Left renal cortex interstitium (tissue), 4 donors: ENCODE measurements at regions not wholly inside any gene's neighbourhood (a gene's known extent, or its start where the extent isn't known, plus 50 kb on each side); places are given as distances from the start of the nearest gene placed in this dataset.
"Not testable (repeated sequence)": the region's sequence is repeated elsewhere in the genome, so short reads cannot be mapped to it uniquely, and the experiment has no call there.

Source experiments
- DNase-seq, 4 donors: peaks; one replicate each; pipeline ENCODE4 v3.0.0-alpha.2; 2013; ENCODE audit warnings: low read depth in 4 of 4, low spot score in 2 of 4, missing footprints in 1 of 4

- peak in 1 of 4 donors; percentile 17 for DNase-seq
Measured at GRCh38 chr10:94123258-94123995, 129.7 kb downstream of the PLCE1 start.

DNA sequence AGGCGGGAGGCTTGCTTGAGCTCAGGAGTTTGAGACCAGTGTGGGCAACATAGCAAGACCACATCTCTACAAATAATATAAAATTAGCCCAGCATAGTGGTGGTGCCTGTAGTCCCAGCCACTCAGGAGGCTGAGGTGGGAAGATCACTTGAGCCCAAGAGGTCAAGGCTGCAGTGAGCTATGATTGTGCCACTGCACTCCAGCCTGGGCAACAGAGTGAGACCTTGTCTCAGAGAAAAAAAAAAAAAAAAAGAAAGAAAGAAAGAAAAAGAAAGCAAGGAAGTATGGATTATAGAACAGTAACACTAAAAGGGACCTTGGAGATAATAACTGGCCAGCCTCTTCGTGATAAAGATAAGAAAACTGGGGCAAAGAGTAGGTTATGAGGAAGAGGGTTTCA, 130.4 kb downstream of the PLCE1 start:
- DNase-seq: not testable (repeated sequence)

DNA sequence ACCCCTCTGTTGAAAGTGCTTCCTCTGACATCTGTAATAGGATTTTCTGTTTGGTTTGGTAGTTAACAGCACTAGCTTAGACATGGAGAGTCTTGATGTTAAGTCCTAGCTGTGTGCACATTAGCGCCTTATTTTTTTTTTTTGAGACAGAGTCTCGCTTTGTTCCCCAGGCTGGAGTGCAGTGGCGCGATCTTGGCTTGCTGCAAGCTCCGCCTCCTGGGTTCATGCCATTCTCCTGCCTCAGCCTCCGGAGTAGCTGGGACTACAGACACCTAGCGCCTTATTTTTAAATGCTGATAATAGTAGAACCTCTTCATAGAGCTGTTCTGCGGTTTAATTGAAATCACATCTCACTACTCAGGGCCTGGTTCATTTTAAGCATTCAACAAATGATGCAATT, 131.5 kb downstream of the PLCE1 start:
- DNase-seq: not testable (repeated sequence)

- DNase-seq: no peak
Measured at GRCh38 chr10:94125856-94126255, 132.1 kb downstream of the PLCE1 start.

GRCh38 chr10:94129393-94130130, 135.8 kb downstream of the PLCE1 start:
- DNase-seq: no peak

- peak in 1 of 4 donors; percentile 20 for DNase-seq
Measured at GRCh38 chr10:94131885-94132284, 138.2 kb downstream of the PLCE1 start.

- DNase-seq: no peak
Measured at GRCh38 chr10:94133239-94133638, 139.5 kb downstream of the PLCE1 start.

GRCh38 chr10:94137747-94138146, 144.0 kb downstream of the PLCE1 start:
- no peak for DNase-seq

- DNase-seq: no peak
Measured at GRCh38 chr10:94138391-94138790, 144.7 kb downstream of the PLCE1 start.

- DNase-seq: no peak
Measured at GRCh38 chr10:94143261-94143660, 149.5 kb downstream of the PLCE1 start.

- DNase-seq: no peak
Measured at GRCh38 chr10:94146313-94146712, 152.6 kb downstream of the PLCE1 start.

GRCh38 chr10:94146746-94147145, 153.0 kb downstream of the PLCE1 start:
- DNase-seq: no peak

DNA sequence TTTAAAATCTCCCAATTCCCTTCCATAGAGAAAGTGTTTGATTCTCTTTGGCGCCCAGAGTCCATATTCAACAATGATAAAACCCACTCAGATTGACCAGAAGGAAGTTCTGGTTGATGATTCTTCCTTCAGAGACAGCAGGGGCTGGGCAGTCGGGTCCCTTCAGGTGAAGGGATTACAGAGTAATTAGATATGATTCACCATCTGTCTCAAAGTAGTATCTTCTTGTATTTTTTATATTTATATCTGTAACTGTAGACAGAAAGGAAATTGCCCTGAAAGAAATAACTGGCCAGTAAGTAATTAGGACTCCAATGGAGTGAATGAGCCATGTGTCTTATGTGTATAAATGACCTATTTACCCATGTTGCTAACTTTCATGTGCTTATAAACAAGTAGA, 156.0 kb downstream of the PLCE1 start:
- no peak for DNase-seq

DNA sequence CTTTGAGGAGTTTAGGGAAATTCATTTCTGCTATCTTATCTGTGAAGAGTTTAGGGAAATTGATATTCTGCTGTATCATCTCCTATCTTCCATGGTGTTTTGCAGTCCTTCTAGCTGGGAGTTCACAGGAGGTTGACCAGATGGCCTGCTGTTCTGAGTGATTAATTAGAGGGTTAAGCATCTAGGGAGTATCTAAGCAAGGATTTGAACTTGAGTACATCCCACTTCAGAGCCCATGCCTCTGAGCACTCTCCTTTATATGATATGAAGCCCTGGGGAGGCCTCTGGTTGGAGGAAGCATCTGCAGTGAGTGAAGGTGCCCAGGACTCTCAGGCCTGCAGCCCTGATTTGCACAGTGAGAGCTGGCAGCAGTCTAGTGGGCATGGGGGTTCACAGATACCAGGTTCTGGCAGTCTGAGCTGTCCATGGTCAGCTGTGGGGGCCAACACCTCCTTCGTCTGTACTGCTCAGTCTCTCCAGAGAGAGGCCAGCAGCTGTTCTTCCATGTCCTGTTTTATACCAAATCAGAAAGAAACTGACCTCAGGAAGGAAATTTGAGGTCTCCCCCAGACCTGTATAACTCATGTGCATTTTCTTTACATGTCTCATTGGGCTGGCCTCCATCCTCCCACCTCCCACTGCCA, 156.9 kb downstream of the PLCE1 start:
- no peak for DNase-seq

- DNase-seq: no peak
Measured at GRCh38 chr10:94155722-94156271, 162.1 kb downstream of the PLCE1 start.

DNA sequence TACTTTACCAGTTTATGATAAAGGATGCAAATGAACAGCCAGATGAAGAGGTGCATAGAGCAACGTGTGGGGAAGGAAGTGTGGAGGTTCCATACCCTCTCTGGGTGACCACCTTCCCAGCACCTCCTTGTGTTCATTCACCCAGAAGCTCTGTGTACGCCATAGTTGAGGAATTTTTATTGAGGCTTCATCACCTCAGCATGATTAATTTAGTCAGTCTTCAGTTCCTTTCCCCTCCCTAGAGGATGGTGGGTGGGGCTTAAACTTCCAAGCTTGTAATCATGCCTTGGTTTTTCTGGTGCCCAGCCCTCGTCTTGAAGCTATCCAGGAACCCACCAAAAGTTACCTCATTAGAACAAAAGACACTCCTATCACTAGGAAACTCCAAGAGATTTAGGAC, 162.7 kb downstream of the PLCE1 start:
- no peak for DNase-seq

GRCh38 chr10:94165158-94165611, 171.5 kb downstream of the PLCE1 start:
- not testable (repeated sequence) for DNase-seq

- no peak for DNase-seq
Measured at GRCh38 chr10:94172332-94172731, 178.6 kb downstream of the PLCE1 start.

- no peak for DNase-seq
Measured at GRCh38 chr10:94173594-94173993, 179.9 kb downstream of the PLCE1 start.

DNA sequence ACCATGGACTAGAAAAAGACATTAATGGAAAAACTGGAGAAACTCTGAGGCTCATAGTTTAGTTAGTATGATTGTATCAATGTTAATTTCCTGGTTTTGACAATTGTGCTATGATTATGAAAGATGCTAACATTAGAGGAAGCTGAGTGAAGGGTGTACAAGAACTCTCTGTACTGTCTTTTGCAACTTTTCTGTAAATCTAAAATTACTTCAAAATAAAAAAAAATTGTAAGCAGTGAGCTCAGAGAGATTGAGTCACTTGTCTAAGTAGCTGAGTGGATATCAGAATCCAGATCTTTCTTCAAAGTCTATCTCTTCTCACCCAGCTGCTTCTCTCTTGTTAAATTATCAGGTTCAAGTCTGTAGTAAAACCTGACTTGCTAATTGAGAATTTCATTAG, 181.1 kb downstream of the PLCE1 start:
- no peak for DNase-seq
